Stomach smooth muscle (tissue), 2 donors: ENCODE measurements at regions not wholly inside any gene's neighbourhood (a gene's known extent, or its start where the extent isn't known, plus 50 kb on each side); places are given as distances from the start of the nearest gene placed in this dataset.

ENCODE experiments used
- H3K27ac ChIP-seq: one replicate; pipeline ENCODE4 v1.7.0; 2013; ENCODE audit warnings: mild to moderate bottlenecking, low read length, inconsistent platforms
- H3K27me3 ChIP-seq, 2 donors: one replicate each; pipeline ENCODE4 v1.7.0; 2013; ENCODE audit warnings: low read length in 2 of 2; ENCODE audit not compliant: insufficient read depth in 2 of 2, control insufficient read depth in 1 of 2
- H3K36me3 ChIP-seq, 2 donors: one replicate each; pipeline ENCODE4 v1.7.0; 2013; ENCODE audit warnings: low read length in 2 of 2; ENCODE audit not compliant: control insufficient read depth in 2 of 2, insufficient read depth in 2 of 2
- H3K4me1 ChIP-seq: one replicate; pipeline ENCODE4 v1.7.0; 2013; ENCODE audit warnings: low read length; ENCODE audit not compliant: control insufficient read depth, insufficient read depth
- H3K4me3 ChIP-seq, 2 donors: one replicate each; pipeline ENCODE4 v1.7.0; 2013; ENCODE audit warnings: low read length in 2 of 2
- H3K9ac ChIP-seq, 2 donors: one replicate each; pipeline ENCODE4 v1.7.0; 2013; ENCODE audit warnings: low read length in 2 of 2, mild to moderate bottlenecking in 1 of 2
- H3K9me3 ChIP-seq, 2 donors: one replicate each; pipeline ENCODE4 v1.7.0; 2013; ENCODE audit warnings: low read length in 2 of 2; ENCODE audit not compliant: control insufficient read depth in 2 of 2
- donor health status: healthy.
- donor health status: Pancreatic carcinoma.

DNA sequence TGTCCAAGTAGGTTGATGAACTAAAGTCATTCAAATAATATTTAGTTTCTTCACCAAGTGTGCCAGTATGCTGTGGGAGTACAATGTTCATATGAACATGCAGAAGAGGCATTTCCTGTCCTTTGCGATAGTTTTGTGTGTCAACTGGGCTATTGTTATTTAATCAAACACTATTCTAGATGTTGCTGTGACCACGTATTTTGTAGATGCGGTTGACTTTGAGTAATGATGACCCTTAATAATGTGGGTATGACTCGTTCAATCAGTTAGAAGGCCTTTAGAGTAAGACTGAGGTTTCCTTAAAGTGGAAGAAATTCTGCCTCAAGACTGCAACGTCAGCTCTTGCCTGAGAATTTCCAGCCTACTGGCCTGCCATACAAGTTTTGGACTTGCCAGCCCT is 470.7 kb upstream of the CBLB start:
- Histone ChIP-seq H3K27ac (no peak overlapping the region), H3K4me3 (no peak overlapping the region), H3K36me3 (no peaks in the 10 kb centered on the region), H3K9me3 (no peaks in the 10 kb centered on the region), H3K4me1 (no peaks in the 10 kb centered on the region), H3K27me3 (no peaks in the 10 kb centered on the region), H3K9ac (no peak overlapping the region)

GRCh38 chr3:106341087-106341486 is 472.3 kb upstream of the CBLB start:
- H3K9me3 ChIP-seq, result no peaks in the 10 kb centered on the region
- H3K9ac ChIP-seq, result no peak overlapping the region
- no peak overlapping the region for H3K27ac ChIP-seq
- no peaks in the 10 kb centered on the region for H3K36me3 ChIP-seq
- H3K4me3 ChIP-seq, result peak overlapping the region; percentile 23 to 40
- no peaks in the 10 kb centered on the region for H3K27me3 ChIP-seq
- H3K4me1 ChIP-seq, result no peaks in the 10 kb centered on the region

DNA sequence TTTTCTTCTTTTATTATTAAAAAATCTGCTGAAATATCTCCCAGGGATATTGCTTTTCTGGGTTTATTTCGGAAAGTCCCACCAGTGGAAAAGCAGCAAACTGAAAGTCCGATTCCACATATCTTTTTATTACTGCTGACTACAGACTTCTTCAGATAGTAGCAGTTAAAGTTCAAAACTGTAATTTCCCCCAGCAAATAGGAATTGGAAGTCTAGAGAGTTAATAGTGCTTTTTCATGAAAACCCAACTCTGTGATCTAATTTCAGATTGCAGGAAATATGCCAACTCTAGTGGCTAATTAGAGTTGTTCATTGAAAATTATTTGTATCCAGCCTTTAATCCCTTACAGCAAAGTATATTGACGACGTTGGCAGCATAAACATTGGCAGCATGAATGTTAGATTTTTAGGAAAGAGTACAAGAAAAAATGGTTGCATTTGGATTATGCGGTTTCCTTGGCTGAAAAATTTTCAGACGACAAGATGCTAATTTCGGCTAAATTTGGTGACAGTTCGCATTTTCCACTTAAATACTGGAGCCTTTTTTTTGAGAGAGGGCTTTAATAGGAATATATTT is 472.9 kb upstream of the CBLB start:
- no peaks in the 10 kb centered on the region for H3K4me1 ChIP-seq
- H3K4me3 ChIP-seq, result no peak overlapping the region
- H3K36me3 ChIP-seq, result no peaks in the 10 kb centered on the region
- H3K27me3 ChIP-seq, result no peaks in the 10 kb centered on the region
- no peaks in the 10 kb centered on the region for H3K9me3 ChIP-seq
- H3K27ac ChIP-seq, result no peak overlapping the region
- no peak overlapping the region for H3K9ac ChIP-seq

GRCh38 chr3:106342386-106342785 is 473.6 kb upstream of the CBLB start:
- Histone ChIP-seq H3K36me3 (no peaks in the 10 kb centered on the region), H3K4me1 (no peaks in the 10 kb centered on the region), H3K27ac (no peak overlapping the region), H3K27me3 (no peaks in the 10 kb centered on the region), H3K9me3 (no peaks in the 10 kb centered on the region), H3K4me3 (no peak overlapping the region), H3K9ac (no peak overlapping the region)

GRCh38 chr3:106343811-106344210 is 475.0 kb upstream of the CBLB start:
- H3K9ac ChIP-seq, result no peak overlapping the region
- H3K9me3 ChIP-seq, result no peaks in the 10 kb centered on the region
- no peaks in the 10 kb centered on the region for H3K36me3 ChIP-seq
- no peak overlapping the region for H3K27ac ChIP-seq
- no peaks in the 10 kb centered on the region for H3K4me1 ChIP-seq
- no peak overlapping the region for H3K4me3 ChIP-seq
- H3K27me3 ChIP-seq, result no peaks in the 10 kb centered on the region

DNA sequence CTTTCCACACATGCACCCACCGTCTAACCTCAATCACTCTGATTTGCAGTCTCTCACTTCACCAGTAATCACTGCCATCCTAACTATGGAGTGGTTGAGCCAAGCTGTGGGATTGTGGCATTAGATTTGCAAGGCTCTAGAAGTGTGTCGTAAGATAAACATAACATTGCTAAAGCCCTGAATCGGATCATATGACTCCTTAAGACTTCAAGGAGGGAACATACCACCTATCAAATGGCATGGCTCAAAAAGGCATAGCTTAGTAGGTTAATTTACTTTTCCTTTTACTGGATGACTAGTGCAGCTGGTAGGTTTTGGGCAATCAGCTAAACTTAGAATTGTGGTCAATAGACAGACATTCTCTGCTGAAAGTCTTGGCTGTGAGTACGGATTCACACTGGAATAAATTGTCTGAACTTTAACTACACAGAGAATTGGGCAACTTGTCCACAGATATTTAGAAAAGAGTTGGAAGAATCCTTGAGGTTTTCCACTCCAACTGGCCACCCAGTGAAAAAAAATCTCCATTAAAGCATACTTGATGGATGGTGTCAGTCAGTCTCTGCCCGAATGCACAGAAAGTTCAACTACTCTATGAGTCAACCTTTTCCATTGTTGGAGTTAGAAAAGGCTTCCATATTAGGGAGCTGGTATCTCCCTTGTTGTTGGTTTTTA is 476.7 kb upstream of the CBLB start:
- H3K9me3 ChIP-seq, result no peaks in the 10 kb centered on the region
- no peaks in the 10 kb centered on the region for H3K36me3 ChIP-seq
- H3K4me3 ChIP-seq, result no peak overlapping the region
- no peak overlapping the region for H3K9ac ChIP-seq
- no peaks in the 10 kb centered on the region for H3K27me3 ChIP-seq
- H3K27ac ChIP-seq, result peak overlapping the region; percentile 12
- no peaks in the 10 kb centered on the region for H3K4me1 ChIP-seq

DNA sequence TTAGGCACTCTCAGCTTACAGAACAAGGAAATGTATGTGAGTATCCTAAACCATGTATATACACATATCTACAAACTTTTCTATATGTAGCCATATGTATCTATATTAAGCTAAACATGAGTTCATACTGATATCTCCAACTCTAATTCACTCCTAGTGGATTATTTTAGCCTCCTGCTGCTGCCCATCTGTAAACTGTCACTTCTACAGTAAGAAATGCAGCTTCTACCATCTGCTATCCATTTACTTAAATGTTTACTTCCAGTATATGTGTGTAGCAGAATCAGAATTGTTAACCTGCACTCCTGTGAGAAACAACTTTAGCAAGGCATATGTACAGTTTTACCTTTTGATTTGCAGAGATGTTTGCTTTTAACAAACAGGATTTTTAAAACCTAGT is 478.5 kb upstream of the CBLB start:
- no peak overlapping the region for H3K4me3 ChIP-seq

GRCh38 chr3:106348139-106348690 is 479.4 kb upstream of the CBLB start:
- Histone ChIP-seq H3K4me1 (no peaks in the 10 kb centered on the region), H3K36me3 (no peaks in the 10 kb centered on the region), H3K9me3 (no peaks in the 10 kb centered on the region), H3K27me3 (no peaks in the 10 kb centered on the region), H3K27ac (no peak overlapping the region), H3K4me3 (no peak overlapping the region), H3K9ac (no peak overlapping the region)

More for the DNA sequence above, 478.5 kb upstream of the CBLB start:
- no peaks in the 10 kb centered on the region for H3K4me1 ChIP-seq
- no peaks in the 10 kb centered on the region for H3K27me3 ChIP-seq
- H3K27ac ChIP-seq, result no peak overlapping the region
- no peak overlapping the region for H3K9ac ChIP-seq
- no peaks in the 10 kb centered on the region for H3K9me3 ChIP-seq
- no peaks in the 10 kb centered on the region for H3K36me3 ChIP-seq

DNA sequence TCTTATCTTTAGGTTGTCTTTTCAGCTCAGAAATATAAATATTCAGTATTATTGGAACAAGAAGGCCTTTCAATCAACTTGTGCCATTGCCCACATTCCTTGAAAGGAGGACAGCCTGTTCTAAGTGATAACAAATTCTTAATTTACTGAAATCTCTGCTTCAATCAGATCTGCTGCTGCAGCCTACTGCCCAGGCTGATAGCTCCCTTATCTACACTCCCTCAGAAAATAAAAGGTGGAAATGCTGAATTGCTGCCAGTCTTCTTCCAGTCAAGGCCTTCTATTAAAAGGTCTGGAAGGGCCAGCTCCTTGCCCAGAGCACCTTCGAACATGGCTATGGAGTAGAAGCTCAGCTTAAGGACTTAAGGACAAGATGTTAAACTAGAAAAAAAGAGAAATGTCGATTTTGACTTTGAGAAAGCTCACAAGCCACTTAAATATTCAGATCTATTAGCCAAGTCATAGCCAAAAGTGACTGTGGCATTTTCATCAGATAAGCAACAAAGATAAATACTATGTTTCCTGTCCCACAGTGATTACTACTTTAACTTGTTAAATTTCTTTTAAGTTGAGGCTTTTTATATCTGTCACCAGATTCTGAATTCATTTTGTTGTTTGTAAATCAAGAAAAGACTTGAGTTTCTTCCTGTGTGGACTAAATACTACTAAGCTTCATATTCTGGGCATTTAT is 480.5 kb upstream of the CBLB start:
- no peaks in the 10 kb centered on the region for H3K9me3 ChIP-seq
- no peak overlapping the region for H3K4me3 ChIP-seq
- no peaks in the 10 kb centered on the region for H3K4me1 ChIP-seq
- no peak overlapping the region for H3K9ac ChIP-seq
- no peak overlapping the region for H3K27ac ChIP-seq
- H3K36me3 ChIP-seq, result no peaks in the 10 kb centered on the region
- H3K27me3 ChIP-seq, result no peaks in the 10 kb centered on the region

- Histone ChIP-seq H3K9ac (no peak overlapping the region), H3K4me1 (no peaks in the 10 kb centered on the region), H3K27me3 (no peaks in the 10 kb centered on the region), H3K9me3 (no peaks in the 10 kb centered on the region), H3K36me3 (no peaks in the 10 kb centered on the region), H3K4me3 (no peak overlapping the region), H3K27ac (no peak overlapping the region)
These were observed 487.1 kb upstream of the CBLB start for GRCh38 chr3:106355873-106356272.

DNA sequence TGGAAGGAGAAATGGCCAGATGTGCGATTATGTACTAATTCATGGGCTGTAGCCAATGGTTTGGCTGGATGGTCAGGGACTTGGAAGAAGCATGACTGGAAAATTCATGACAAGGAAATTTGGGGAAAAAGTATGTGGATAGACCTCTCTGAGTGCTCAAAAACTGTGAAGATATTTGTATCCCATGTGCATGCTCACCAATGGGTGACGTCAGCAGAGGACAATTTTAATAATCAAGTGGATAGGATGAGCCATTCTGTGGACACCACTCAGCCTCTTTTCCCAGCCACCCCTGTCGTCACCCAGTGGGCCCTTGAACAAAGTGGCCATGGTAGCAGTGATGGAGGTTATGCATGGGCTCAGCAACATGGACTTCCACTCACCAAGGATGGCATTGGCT is 490.9 kb upstream of the CBLB start:
- Histone ChIP-seq H3K27ac (no peak overlapping the region), H3K27me3 (no peaks in the 10 kb centered on the region), H3K36me3 (no peaks in the 10 kb centered on the region), H3K4me1 (no peaks in the 10 kb centered on the region), H3K9ac (no peak overlapping the region), H3K4me3 (no peak overlapping the region), H3K9me3 (no peaks in the 10 kb centered on the region)
